ENCODE measurements at regions not wholly inside any gene's neighbourhood (a gene's known extent, or its start where the extent isn't known, plus 50 kb on each side); places are given as distances from the start of the nearest gene placed in this dataset.

DNA sequence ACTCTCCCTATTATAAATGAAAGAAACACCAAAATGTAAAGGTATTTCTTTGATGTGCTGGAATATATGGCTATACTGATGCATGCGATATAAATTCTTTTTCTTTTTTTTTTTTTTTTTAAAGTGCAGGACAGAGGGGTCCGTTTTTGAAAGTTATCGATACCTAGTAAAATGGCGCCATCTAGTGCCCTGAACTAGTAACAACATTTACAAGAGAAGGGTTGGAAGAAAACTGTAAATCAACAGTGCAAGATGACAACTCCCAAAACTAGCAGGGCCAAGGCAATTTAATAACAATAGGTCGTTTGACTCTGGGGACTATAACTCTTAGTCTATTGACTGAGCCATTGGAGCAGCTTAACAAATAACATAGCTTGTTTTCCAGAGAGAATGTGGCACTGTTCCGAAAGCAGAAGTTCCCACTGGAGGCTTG is 137.7 kb downstream of the SPTSSA start:
- TF ChIP-seq, protein P1, sequence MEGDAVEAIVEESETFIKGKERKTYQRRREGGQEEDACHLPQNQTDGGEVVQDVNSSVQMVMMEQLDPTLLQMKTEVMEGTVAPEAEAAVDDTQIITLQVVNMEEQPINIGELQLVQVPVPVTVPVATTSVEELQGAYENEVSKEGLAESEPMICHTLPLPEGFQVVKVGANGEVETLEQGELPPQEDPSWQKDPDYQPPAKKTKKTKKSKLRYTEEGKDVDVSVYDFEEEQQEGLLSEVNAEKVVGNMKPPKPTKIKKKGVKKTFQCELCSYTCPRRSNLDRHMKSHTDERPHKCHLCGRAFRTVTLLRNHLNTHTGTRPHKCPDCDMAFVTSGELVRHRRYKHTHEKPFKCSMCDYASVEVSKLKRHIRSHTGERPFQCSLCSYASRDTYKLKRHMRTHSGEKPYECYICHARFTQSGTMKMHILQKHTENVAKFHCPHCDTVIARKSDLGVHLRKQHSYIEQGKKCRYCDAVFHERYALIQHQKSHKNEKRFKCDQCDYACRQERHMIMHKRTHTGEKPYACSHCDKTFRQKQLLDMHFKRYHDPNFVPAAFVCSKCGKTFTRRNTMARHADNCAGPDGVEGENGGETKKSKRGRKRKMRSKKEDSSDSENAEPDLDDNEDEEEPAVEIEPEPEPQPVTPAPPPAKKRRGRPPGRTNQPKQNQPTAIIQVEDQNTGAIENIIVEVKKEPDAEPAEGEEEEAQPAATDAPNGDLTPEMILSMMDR (IDR thresholded peaks at IDR 0.05) = peak; percentile 83
- no peak for TF ChIP-seq EZH2 (IDR thresholded peaks at IDR 0.05; ENCODE audit: borderline replicate concordance, insufficient read depth, low read depth, low read length, poor library complexity, severe bottlenecking)
